ENCODE measurements at regions not wholly inside any gene's neighbourhood (a gene's known extent, or its start where the extent isn't known, plus 50 kb on each side); places are given as distances from the start of the nearest gene placed in this dataset.

DNA sequence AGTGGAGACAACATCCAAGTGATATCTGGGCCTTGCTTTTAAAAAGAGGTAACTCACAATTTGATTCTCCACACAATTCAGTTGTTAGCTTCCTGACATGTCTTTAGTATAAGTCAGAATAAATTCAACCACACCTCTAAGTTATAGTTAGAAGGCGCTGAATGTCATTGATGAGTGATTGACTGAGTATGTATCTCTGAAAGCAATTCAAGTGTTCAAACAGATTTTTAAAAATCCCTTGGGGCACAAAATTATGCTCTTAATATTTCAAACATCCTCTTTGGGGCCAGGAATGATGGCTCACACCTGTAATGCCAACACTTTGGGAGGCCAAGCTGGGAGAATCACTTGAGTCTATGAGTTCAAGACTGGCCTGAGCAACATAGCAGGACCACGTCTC, 137.0 kb upstream of the PRR20A start:
- no peak for DNase-seq

DNA sequence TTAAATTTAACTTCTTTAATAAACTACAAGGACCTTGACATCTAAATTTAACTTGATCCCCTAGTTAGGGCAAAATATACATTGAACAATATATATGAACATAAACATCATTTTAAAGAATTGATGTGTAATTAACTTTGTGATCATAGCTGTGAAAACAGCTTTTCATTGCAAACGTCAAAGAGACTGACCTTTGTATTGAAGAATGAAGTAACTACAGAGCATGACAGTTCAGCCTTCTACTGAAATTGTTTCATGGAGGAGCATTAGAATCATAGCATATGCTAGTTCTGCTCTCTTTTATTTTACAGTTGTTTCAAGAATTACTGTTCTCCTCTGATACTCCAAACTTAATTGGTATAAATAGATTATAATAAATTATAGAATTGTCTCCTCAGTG, 123.4 kb upstream of the PRR20A start:
- DNase-seq, result no peak

DNA sequence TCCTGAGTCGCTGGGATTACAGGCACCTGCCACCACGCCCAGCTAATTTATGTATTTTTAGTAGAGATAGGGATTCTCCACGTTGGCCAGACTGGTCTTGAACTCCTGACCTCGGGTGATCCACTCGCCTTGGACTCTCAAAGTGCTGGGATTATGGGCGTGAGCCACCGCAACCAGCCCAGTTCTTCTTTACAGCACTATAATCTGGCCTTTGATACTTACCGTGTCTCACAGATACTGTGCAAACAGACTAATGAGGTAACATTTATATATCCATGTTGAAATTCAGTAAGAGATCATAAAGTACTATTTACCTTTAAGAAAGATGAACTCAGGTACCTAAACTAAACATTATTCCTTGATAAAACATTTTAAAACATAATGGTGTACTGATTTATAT, 121.8 kb upstream of the PRR20A start:
- no peak for DNase-seq

DNA sequence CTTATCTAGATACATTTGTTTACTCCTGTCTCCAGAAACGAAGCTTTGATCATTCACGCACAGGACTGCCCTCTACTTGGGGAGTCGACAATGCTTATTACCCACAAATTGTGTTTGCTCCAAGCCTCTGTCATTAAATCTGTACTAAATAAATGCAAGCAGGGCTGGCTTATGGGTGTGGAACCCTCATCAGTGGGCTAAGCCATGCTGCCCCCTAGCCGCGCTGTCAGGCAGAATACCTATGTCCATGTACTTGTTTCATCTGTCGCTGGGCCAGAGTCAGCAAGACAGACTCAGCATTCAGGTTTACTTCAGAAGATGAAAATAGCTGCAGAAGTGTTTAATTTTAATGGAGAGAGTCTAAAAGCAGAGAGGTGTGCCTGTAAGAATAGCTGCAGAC, 110.0 kb upstream of the PRR20A start:
- no peak for DNase-seq

DNA sequence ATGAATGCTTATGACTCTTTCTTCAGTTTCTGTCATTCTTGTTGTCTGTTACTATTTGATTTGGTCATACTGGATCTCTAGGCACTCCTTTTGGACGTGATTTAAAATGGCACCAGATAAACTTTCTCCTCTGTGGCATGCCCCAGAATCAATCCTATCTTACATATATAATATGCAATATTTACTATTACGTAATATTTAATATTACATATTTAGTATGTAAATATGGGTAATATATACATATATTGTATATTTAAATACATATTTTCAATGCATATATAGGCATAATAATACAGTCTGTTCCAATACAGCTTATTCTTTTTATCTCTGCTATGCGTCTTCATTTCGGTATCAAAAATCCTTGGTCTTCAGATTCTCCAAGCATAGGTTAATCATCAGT, 104.4 kb upstream of the PRR20A start:
- DNase-seq, result no peak

DNA sequence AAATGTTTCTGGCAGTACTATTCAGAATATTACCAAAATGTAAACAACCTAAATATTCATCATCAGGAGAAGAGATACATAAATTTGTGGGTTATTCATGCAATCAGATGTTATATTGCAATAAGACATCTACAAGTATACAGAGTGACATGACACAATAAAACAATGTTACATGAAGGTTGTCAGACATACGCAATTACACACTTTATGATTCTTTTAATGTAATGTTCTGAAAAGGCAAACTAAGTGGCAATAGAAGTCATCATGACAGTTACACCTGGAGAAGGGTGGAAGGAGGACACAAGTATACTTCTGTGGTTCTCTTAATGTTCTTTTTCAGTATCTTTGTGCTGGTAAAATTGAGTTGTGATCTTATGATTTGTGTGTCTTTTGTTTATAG, 95.8 kb upstream of the PRR20A start:
- no peak for DNase-seq

DNA sequence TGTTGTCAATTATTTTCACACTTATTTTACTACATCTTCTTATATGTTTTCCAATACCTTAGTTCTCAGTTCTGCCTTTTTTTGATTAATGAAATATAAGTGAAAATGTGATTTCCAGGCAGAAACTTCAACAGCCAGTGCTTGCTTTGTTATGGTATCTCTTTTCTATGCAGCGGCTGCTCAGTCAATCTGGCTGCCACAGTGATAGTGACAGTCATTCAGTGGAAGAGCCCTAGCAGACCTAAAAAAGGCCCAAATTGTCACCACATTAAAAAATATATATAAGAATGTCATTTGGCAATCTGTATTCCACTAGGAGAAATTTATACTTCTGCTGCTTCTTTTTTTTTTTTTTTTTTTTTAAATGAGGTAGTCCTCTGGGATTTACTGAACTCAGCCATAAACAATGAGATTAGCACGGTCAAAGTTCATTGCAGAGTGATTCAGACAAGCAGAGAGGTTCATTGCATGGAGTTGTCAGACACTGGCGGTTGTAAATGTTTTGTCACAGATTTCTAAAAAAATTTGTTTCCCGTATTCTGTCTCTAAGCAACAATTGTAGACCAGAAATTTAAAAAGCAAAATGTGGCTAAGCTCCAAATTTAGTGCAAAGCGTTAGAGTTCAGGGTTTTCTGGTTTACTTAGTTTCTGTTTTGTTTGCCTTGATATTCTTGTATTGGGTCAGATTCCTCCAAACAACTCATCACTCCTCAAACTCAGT, 94.7 kb upstream of the PRR20A start:
- DNase-seq, result peak; percentile 68

DNA sequence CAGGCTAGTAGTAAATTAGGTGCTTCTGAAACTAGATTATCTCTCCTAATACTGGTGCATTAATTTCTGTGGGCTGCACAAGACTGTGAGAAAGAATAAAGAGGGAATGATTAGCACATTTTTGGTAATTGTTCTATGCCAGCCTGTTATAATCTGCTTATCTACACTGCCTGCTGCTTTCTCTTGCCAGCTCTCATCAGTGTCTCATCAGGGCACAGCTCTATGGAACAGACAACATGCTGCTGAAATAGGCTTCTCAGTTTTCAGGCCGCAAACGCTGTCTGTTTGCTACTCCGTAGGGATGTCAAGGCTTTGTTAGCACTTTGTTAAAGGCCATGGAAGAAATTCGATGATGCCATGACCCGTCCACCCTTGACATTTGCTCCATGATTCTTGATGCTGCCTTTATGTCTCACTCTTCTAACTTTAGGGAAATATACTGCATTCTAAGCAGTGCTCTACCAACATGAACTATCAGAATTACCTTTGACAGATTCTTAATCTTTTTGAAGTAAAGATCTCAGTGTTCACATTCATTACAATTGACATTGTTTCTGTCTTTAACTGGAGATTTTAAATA, 84.0 kb upstream of the PRR20A start:
- DNase-seq, result no peak

DNA sequence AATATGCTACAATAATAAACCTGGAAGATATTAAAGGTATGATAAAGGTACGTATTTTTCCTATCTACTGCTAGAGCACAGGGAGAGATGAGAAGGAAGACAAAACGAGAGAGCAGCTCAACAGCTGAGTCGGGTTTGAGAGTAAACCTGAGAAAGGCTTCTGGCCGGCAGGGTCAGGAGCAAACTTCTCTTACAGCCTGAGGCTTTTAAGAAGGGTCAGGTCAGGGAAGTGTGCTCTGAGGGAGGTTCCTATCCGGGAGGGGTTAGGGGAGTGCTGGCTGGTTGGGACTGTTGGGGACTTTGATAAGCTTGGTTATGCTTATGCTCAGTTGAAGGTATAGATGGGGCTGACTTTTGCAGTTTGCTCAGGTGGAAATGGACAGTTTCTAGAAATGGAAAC, 77.7 kb upstream of the PRR20A start:
- DNase-seq, result no peak

DNA sequence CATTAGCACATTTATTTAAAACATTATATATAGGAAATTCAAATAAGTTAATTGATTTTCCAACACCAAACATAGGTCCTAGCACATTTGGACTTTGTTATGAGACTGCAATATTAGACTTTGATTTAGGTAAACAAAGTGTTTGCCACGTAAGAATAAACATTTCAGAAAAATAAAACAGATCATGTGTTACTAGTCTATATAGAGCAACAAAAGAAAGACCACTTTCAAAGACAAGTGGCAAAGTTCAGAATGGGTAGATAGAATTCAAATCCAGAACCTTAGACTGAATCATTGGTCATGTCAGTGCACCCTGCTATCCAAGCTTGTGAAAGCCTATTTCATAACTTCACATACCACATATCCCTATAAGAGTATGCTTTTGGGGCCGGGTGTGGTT, 66.7 kb upstream of the PRR20A start:
- no peak for DNase-seq

DNA sequence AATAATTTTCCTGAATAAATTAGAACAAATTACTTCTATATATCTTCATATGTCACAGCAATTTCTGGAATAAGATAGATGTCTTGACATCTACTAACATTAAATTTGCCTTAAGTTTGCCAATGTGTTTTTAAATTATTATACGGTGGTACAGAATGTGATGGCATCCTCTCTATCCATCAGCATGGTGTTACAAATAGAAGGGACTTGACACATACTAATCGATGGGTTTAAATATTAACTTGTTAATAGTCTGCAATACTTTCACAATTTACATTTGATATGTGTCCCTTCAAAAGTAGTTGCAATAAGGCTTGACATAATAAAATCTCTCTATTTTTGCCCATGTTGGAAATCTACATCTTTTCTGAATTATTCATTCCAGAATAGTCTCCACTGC, 65.1 kb upstream of the PRR20A start:
- no peak for DNase-seq

DNA sequence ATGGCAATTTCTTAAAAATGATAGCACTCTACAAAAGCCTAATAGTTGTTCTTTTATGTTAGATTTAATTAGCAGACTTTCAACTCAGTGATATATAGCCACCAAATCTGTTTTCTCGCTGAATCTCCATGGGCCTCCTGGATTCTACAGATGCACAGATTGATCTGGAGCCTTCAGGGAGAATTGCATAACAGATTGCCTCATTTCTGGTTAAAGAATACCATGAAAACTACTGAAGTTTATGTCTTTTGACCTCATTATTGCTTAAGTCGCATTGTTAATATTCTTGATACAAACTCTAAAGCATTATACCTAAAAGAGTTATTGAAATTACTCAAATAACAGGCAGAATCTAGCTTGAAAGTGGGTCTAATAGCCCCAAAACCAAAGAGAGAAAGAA, 53.7 kb upstream of the PRR20A start:
- no peak for DNase-seq
